ENCODE measurements at regions not wholly inside any gene's neighbourhood (a gene's known extent, or its start where the extent isn't known, plus 50 kb on each side); places are given as distances from the start of the nearest gene placed in this dataset.
"Not testable (repeated sequence)": the region's sequence is repeated elsewhere in the genome, so short reads cannot be mapped to it uniquely, and the experiment has no call there.

DNA sequence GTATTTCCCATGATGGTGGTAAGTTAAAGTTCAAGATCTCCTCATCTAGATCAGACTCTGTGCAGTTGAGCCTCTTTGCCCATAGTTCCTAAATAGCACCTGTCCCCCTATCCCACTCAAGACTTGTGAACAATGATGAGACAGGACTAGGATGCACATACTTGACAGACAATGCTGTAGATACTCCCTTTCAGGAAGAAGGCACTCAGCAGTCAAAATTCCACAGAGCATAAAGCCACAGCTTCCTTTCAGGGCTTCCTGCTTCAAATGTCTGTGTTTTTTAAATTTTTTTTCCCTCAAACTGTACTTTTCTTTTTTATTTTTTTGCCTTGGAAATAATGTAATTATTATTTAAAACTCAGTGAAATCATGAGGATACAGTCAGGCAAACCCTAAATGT, 1305.3 kb downstream of the RPIA start:
- TF ChIP-seq POLR2AphosphoS5 (IDR thresholded peaks at IDR 0.05) = not testable (repeated sequence)
- TF ChIP-seq, protein P1, sequence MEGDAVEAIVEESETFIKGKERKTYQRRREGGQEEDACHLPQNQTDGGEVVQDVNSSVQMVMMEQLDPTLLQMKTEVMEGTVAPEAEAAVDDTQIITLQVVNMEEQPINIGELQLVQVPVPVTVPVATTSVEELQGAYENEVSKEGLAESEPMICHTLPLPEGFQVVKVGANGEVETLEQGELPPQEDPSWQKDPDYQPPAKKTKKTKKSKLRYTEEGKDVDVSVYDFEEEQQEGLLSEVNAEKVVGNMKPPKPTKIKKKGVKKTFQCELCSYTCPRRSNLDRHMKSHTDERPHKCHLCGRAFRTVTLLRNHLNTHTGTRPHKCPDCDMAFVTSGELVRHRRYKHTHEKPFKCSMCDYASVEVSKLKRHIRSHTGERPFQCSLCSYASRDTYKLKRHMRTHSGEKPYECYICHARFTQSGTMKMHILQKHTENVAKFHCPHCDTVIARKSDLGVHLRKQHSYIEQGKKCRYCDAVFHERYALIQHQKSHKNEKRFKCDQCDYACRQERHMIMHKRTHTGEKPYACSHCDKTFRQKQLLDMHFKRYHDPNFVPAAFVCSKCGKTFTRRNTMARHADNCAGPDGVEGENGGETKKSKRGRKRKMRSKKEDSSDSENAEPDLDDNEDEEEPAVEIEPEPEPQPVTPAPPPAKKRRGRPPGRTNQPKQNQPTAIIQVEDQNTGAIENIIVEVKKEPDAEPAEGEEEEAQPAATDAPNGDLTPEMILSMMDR (IDR thresholded peaks at IDR 0.05) = not testable (repeated sequence)

Measured in suprapubic skin (tissue), 3 donors.